HG02970 (cell line): ENCODE measurements at regions not wholly inside any gene's neighbourhood (a gene's known extent, or its start where the extent isn't known, plus 50 kb on each side); places are given as distances from the start of the nearest gene placed in this dataset.
"Not testable (repeated sequence)": the region's sequence is repeated elsewhere in the genome, so short reads cannot be mapped to it uniquely, and the experiment has no call there.

ENCODE experiments used
- ATAC-seq: cut with Tn5 transposase; IDR thresholded peaks from one replicate; pipeline ENCODE4 v1.9.1; 2021; ENCODE audit warnings: mild to moderate bottlenecking, moderate library complexity, moderate number of reproducible peaks; ENCODE audit not compliant: unreplicated experiment, low FRiP score

GRCh38 chrX:111041018-111041462 lies 55.0 kb upstream of the PAK3 start:
- peak; percentile 44 for ATAC-seq

GRCh38 chrX:111040377-111041017 lies 55.5 kb upstream of the PAK3 start:
- peak; percentile 41 for ATAC-seq

- ATAC-seq = no peak
Observed at GRCh38 chrX:111039606-111040005, 56.4 kb upstream of the PAK3 start.

GRCh38 chrX:111035991-111036390 lies 60.0 kb upstream of the PAK3 start:
- ATAC-seq = no peak

- ATAC-seq = no peak
Observed at GRCh38 chrX:111035256-111035655, 60.7 kb upstream of the PAK3 start.

GRCh38 chrX:111022998-111023397 lies 73.0 kb upstream of the PAK3 start:
- ATAC-seq = not testable (repeated sequence)

- no peak for ATAC-seq
Observed at GRCh38 chrX:111020283-111020682, 75.7 kb upstream of the PAK3 start.

- ATAC-seq = no peak
Observed at GRCh38 chrX:111013778-111014455, 82.1 kb upstream of the PAK3 start.

- ATAC-seq = no peak
Observed at GRCh38 chrX:111010111-111010510, 85.9 kb upstream of the PAK3 start.

GRCh38 chrX:111009256-111009655 lies 86.7 kb upstream of the PAK3 start:
- ATAC-seq = no peak

GRCh38 chrX:111008126-111008525 lies 87.9 kb upstream of the PAK3 start:
- ATAC-seq = no peak

- ATAC-seq = no peak
Observed at GRCh38 chrX:111007238-111007637, 88.8 kb upstream of the PAK3 start.

- no peak for ATAC-seq
Observed at GRCh38 chrX:111006116-111006515, 89.9 kb upstream of the PAK3 start.

- ATAC-seq = no peak
Observed at GRCh38 chrX:111005166-111005565, 90.8 kb upstream of the PAK3 start.

- ATAC-seq = no peak
Observed at GRCh38 chrX:111003118-111003517, 92.9 kb upstream of the PAK3 start.

GRCh38 chrX:110992611-110993010 lies 103.4 kb upstream of the PAK3 start:
- no peak for ATAC-seq

GRCh38 chrX:110989869-110990268 lies 106.1 kb upstream of the PAK3 start:
- ATAC-seq = no peak

- ATAC-seq = no peak
Observed at GRCh38 chrX:110989447-110989846, 106.5 kb upstream of the PAK3 start.

- no peak for ATAC-seq
Observed at GRCh38 chrX:110987292-110987691, 108.7 kb upstream of the PAK3 start.

- ATAC-seq = no peak
Observed at GRCh38 chrX:110985470-110985869, 110.5 kb upstream of the PAK3 start.

GRCh38 chrX:110983024-110983423 lies 113.0 kb upstream of the PAK3 start:
- ATAC-seq = no peak

- ATAC-seq = no peak
Observed at GRCh38 chrX:110966839-110967238, 129.2 kb upstream of the PAK3 start.
